Astrocyte (in vitro differentiated cells and primary cell): ENCODE measurements at regions not wholly inside any gene's neighbourhood (a gene's known extent, or its start where the extent isn't known, plus 50 kb on each side); places are given as distances from the start of the nearest gene placed in this dataset.

Experiments used
- DNase-seq: peaks from one replicate; pipeline ENCODE4 v3.0.0-alpha.2; 2010; ENCODE audit warnings: low read depth
- FAIRE-seq: peaks from 2 replicates; lab custom pipeline; 2011; peaks lifted over from hg19 to GRCh38; lab: Jason Lieb, UNC
- H2AFZ ChIP-seq: 2 replicates; pipeline ENCODE4 v1.6.0; 2012; ENCODE audit warnings: low read depth, low read length, inconsistent platforms
- H3K27ac ChIP-seq: 2 replicates; pipeline ENCODE4 v1.5.1; 2011; ENCODE audit warnings: low read depth, low read length, inconsistent platforms
- H3K27me3 ChIP-seq: 2 replicates; pipeline ENCODE4 v1.6.0; 2011; ENCODE audit warnings: low read length, inconsistent platforms; ENCODE audit not compliant: insufficient read depth
- H3K36me3 ChIP-seq: 2 replicates; pipeline ENCODE4 v1.5.1; 2011; ENCODE audit warnings: low read length, inconsistent platforms; ENCODE audit not compliant: insufficient read depth
- H3K4me1 ChIP-seq: 2 replicates; pipeline ENCODE4 v1.5.1; 2011; ENCODE audit warnings: low read length, inconsistent platforms; ENCODE audit not compliant: insufficient read depth
- H3K4me2 ChIP-seq: 2 replicates; pipeline ENCODE4 v1.6.0; 2012; ENCODE audit warnings: low read length, inconsistent platforms
- H3K4me3 ChIP-seq: 2 replicates; pipeline ENCODE4 v1.5.1; 2011; ENCODE audit warnings: low read depth, mild to moderate bottlenecking, low read length, inconsistent platforms; ENCODE audit not compliant: insufficient read depth
- H3K79me2 ChIP-seq: 2 replicates; pipeline ENCODE4 v1.6.0; 2012; ENCODE audit warnings: mild to moderate bottlenecking, low read length, inconsistent platforms; ENCODE audit not compliant: insufficient read depth
- H3K9ac ChIP-seq: 2 replicates; pipeline ENCODE4 v1.6.0; 2012; ENCODE audit warnings: mild to moderate bottlenecking, low read length, inconsistent platforms
- H3K9me3 ChIP-seq: 2 replicates; pipeline ENCODE4 v1.5.1; 2012; ENCODE audit warnings: low read depth, mild to moderate bottlenecking, low read length, inconsistent platforms; ENCODE audit not compliant: insufficient read depth
- H4K20me1 ChIP-seq: 2 replicates; pipeline ENCODE4 v1.6.0; 2012; ENCODE audit warnings: low read length, inconsistent platforms; ENCODE audit not compliant: insufficient read depth
- H3K27ac Mint-ChIP-seq: one replicate; pipeline ENCODE4 v1.8.0; 2021; ENCODE audit warnings: mild to moderate bottlenecking, mixed read lengths; ENCODE audit not compliant: unreplicated experiment
- H3K27me3 Mint-ChIP-seq: one replicate; pipeline ENCODE4 v1.8.0; 2021; ENCODE audit warnings: low read depth, mixed read lengths; ENCODE audit not compliant: unreplicated experiment
- H3K36me3 Mint-ChIP-seq: one replicate; pipeline ENCODE4 v1.8.0; 2021; ENCODE audit warnings: low read depth, mixed read lengths; ENCODE audit not compliant: unreplicated experiment
- H3K4me1 Mint-ChIP-seq: one replicate; pipeline ENCODE4 v1.8.0; 2021; ENCODE audit warnings: low read depth, mixed read lengths; ENCODE audit not compliant: unreplicated experiment
- H3K4me3 Mint-ChIP-seq: one replicate; pipeline ENCODE4 v1.8.0; 2021; ENCODE audit warnings: mild to moderate bottlenecking, moderate library complexity, mixed read lengths; ENCODE audit not compliant: unreplicated experiment
- H3K9me3 Mint-ChIP-seq: one replicate; pipeline ENCODE4 v1.8.0; 2021; ENCODE audit warnings: mild to moderate bottlenecking, mixed read lengths; ENCODE audit not compliant: unreplicated experiment
- CTCF ChIP-seq: IDR thresholded peaks from 2 replicates; pipeline ENCODE4 v1.5.1; 2011; ENCODE audit warnings: low read depth, mild to moderate bottlenecking, inconsistent platforms, low read length, moderate library complexity; ENCODE audit not compliant: insufficient read depth
- EZH2 ChIP-seq: IDR thresholded peaks from 2 replicates; pipeline ENCODE4 v1.6.1; 2012; ENCODE audit warnings: mild to moderate bottlenecking, low read length, inconsistent platforms; ENCODE audit not compliant: insufficient read depth

DNA sequence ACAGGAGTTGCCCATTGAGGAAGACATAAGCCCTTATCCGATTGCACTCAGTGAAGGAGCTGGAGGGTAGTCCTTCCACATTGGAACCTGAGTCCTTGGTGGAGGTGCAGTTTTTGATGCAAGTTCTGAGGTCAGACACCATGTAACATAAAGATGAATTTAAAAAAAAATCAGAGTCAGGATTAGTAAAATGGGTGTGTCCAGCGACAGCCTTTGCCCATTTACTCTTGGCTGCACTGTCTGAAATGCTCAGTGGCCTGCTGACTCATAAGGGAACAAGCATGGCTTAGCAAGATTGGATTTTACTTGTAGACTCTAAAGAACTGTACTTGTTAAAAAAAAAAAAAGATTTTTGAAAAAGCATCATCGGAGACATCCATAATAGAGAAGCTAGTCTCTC, 241.1 kb upstream of the TOPAZ1 start:
- H3K4me2 ChIP-seq = peak overlapping the region; percentile 89
- FAIRE-seq = peak; percentile 55
- no peak overlapping the region for H3K27ac Mint-ChIP-seq
- H3K27me3 Mint-ChIP-seq = peaks cover 21% of the 10 kb centered on the region
- no peaks in the 10 kb centered on the region for H3K9me3 Mint-ChIP-seq
- peaks cover 31% of the 10 kb centered on the region for H3K4me1 ChIP-seq
- H3K9ac ChIP-seq = no peak overlapping the region
- no peak for TF ChIP-seq CTCF
- TF ChIP-seq EZH2 = no peak
- no peak overlapping the region for H2AFZ ChIP-seq
- H3K27me3 ChIP-seq = peaks cover 36% of the 10 kb centered on the region
- peak; percentile 14 for DNase-seq
- H3K36me3 Mint-ChIP-seq = no peaks in the 10 kb centered on the region
- no peaks in the 10 kb centered on the region for H3K79me2 ChIP-seq
- H3K27ac ChIP-seq = no peak overlapping the region
- H4K20me1 ChIP-seq = no peaks in the 10 kb centered on the region
- H3K4me1 Mint-ChIP-seq = peaks cover 28% of the 10 kb centered on the region
- H3K4me3 Mint-ChIP-seq = peak overlapping the region; percentile 93
- H3K4me3 ChIP-seq = peak overlapping the region; percentile 30
- no peaks in the 10 kb centered on the region for H3K36me3 ChIP-seq
- no peaks in the 10 kb centered on the region for H3K9me3 ChIP-seq

DNA sequence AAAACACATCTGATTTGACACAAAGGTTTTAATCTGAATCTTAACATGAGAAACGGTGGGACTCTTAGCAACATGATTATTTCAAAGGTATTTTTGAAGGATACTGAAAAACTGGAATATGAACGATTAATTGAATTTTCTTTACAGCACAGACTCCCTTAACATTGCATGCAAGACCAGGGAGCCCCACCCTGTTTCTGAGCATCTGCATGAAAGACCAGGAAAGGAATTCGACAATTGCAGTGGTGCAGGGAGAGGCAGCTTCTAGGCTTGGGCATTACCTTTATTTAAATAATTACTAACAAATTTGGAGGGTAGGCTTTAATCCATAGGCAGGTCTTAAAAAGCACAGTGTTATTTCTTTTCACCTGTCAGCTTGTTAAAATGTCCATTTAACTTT, 240.6 kb upstream of the TOPAZ1 start:
- Histone ChIP-seq H3K4me2 (peak overlapping the region; percentile 89), H3K9ac (no peak overlapping the region), H3K9me3 (no peaks in the 10 kb centered on the region), H3K4me1 (peaks cover 27% of the 10 kb centered on the region), H3K36me3 (no peaks in the 10 kb centered on the region), H3K4me3 (no peak overlapping the region), H3K27ac (no peak overlapping the region), H3K27me3 (peaks cover 31% of the 10 kb centered on the region), H4K20me1 (no peaks in the 10 kb centered on the region), H3K79me2 (no peaks in the 10 kb centered on the region), H2AFZ (no peak overlapping the region)
- DNase-seq (no peak), FAIRE-seq (no peak)
- TF ChIP-seq EZH2 = no peak
- TF ChIP-seq CTCF = no peak
- Mint-ChIP-seq H3K27me3 (peaks cover 17% of the 10 kb centered on the region), H3K4me1 (peaks cover 28% of the 10 kb centered on the region), H3K27ac (no peak overlapping the region), H3K9me3 (no peaks in the 10 kb centered on the region), H3K4me3 (peak overlapping the region; percentile 93), H3K36me3 (no peaks in the 10 kb centered on the region)

- peaks cover 4% of the 10 kb centered on the region for H3K27me3 ChIP-seq
Observed at GRCh38 chr3:44003801-44004200, 237.9 kb upstream of the TOPAZ1 start.

More at GRCh38 chr3:44003801-44004200, 237.9 kb upstream of the TOPAZ1 start:
- Mint-ChIP-seq H3K9me3 (no peaks in the 10 kb centered on the region), H3K4me3 (no peak overlapping the region), H3K4me1 (peaks cover 21% of the 10 kb centered on the region), H3K36me3 (no peaks in the 10 kb centered on the region), H3K27me3 (no peaks in the 10 kb centered on the region), H3K27ac (no peak overlapping the region)
- no peak overlapping the region for H3K4me3 ChIP-seq
- no peak overlapping the region for H3K27ac ChIP-seq
- no peaks in the 10 kb centered on the region for H3K9me3 ChIP-seq
- no peak overlapping the region for H3K4me2 ChIP-seq
- H3K9ac ChIP-seq = no peak overlapping the region
- DNase-seq (no peak), FAIRE-seq (no peak)
- TF ChIP-seq CTCF (no peak), EZH2 (no peak)
- no peaks in the 10 kb centered on the region for H4K20me1 ChIP-seq
- no peaks in the 10 kb centered on the region for H3K79me2 ChIP-seq
- no peak overlapping the region for H2AFZ ChIP-seq
- H3K36me3 ChIP-seq = no peaks in the 10 kb centered on the region
- H3K4me1 ChIP-seq = peaks cover 6% of the 10 kb centered on the region
